PC-3 (cell line): ENCODE measurements at regions not wholly inside any gene's neighbourhood (a gene's known extent, or its start where the extent isn't known, plus 50 kb on each side); places are given as distances from the start of the nearest gene placed in this dataset.

Source experiments
- ATAC-seq: fragments of 200-7000 bp; cut with Tn5 transposase; 2 replicates; pipeline ENCODE4 v1.9.1; 2020; ENCODE audit warnings: mild to moderate bottlenecking, moderate library complexity
- BruUV-seq: library from RNA; stranded (reverse); fragments of 400-500 nt; replicated peaks from 2 replicates; lab custom pipeline; 2021; lab: Mats Ljungman, UMichigan
- CTCF ChIA-PET: fragments of 300-600 bp; sonication (Branson Sonifier 250); formaldehyde crosslinking; loops from one replicate; lab custom pipeline; 2022; ENCODE audit warnings: antibody characterized with exemption; lab: Charles Lee
- POLR2A ChIA-PET: fragments of 300-600 bp; sonication (Branson Sonifier 250); formaldehyde crosslinking; loops from one replicate; lab custom pipeline; 2022; ENCODE audit warnings: antibody characterized with exemption; ENCODE audit not compliant: unreplicated experiment; lab: Charles Lee
- DNase-seq: peaks from one replicate; pipeline ENCODE4 v3.0.0-alpha.2; 2015
- H2AFZ ChIP-seq: fragments of 300-600 bp; sonication (generic); 2 replicates; pipeline ENCODE4 v1.6.0; 2016; ENCODE audit warnings: antibody characterized with exemption, low read length
- H3F3A ChIP-seq: fragments of 300-600 bp; sonication (generic); one replicate; pipeline ENCODE4 v1.6.0; 2017; ENCODE audit warnings: antibody characterized with exemption, low read length, control low read depth, mild to moderate bottlenecking; ENCODE audit not compliant: unreplicated experiment
- H3K27ac ChIP-seq: fragments of 300-600 bp; sonication (generic); 2 replicates; pipeline ENCODE4 v1.5.1; 2016; ENCODE audit warnings: mild to moderate bottlenecking, low read length
- H3K27me3 ChIP-seq: fragments of 300-600 bp; sonication (generic); 2 replicates; pipeline ENCODE4 v1.6.1; 2016; ENCODE audit warnings: low read length, mixed read lengths
- H3K36me3 ChIP-seq: fragments of 300-600 bp; sonication (generic); 2 replicates; pipeline ENCODE4 v1.6.1; 2016; ENCODE audit warnings: low read depth, mixed run types, low read length, mixed read lengths
- H3K4me1 ChIP-seq: fragments of 300-600 bp; sonication (generic); 2 replicates; pipeline ENCODE4 v1.5.1; 2016; ENCODE audit warnings: low read length; ENCODE audit not compliant: insufficient read depth
- H3K4me2 ChIP-seq: fragments of 300-600 bp; sonication (generic); 2 replicates; pipeline ENCODE4 v1.6.0; 2016; ENCODE audit warnings: low read length
- H3K4me3 ChIP-seq: fragments of 300-600 bp; sonication (generic); 2 replicates; pipeline ENCODE4 v1.5.1; 2016; ENCODE audit warnings: mild to moderate bottlenecking, low read length, mixed read lengths
- H3K79me2 ChIP-seq: fragments of 300-600 bp; sonication (generic); 2 replicates; pipeline ENCODE4 v1.6.1; 2017; ENCODE audit warnings: low read length, mixed read lengths
- H3K9ac ChIP-seq: fragments of 300-600 bp; sonication (generic); 2 replicates; pipeline ENCODE4 v1.6.0; 2016; ENCODE audit warnings: mild to moderate bottlenecking, low read length
- H3K9me2 ChIP-seq: fragments of 300-600 bp; sonication (generic); replicated peaks from 2 replicates; pipeline ENCODE4 v1.6.1; 2016; ENCODE audit warnings: mixed run types, low read length, mixed read lengths
- H3K9me3 ChIP-seq: fragments of 300-600 bp; sonication (generic); 2 replicates; pipeline ENCODE4 v1.6.1; 2016; ENCODE audit warnings: low read length, mixed read lengths
- H4K20me1 ChIP-seq: fragments of 300-600 bp; sonication (generic); 2 replicates; pipeline ENCODE4 v1.6.1; 2016; ENCODE audit warnings: low read length, mixed read lengths
- CTCF ChIP-seq: fragments of 300-600 bp; sonication (generic); conservative IDR thresholded peaks from 2 replicates; pipeline ENCODE4 v1.5.1; 2017; ENCODE audit warnings: antibody characterized with exemption, low read depth, mild to moderate bottlenecking, low read length
- EZH2 ChIP-seq: fragments of 300-600 bp; sonication (generic); IDR thresholded peaks from one replicate; pipeline ENCODE4 v1.6.1; 2017; ENCODE audit warnings: antibody characterized with exemption, mild to moderate bottlenecking, low read length; ENCODE audit not compliant: unreplicated experiment
- EZH2phosphoT487 ChIP-seq: fragments of 300-600 bp; sonication (generic); IDR thresholded peaks from 2 replicates; pipeline ENCODE4 v1.6.1; 2018; ENCODE audit warnings: mild to moderate bottlenecking, antibody characterized with exemption, low read length, borderline replicate concordance
- intact Hi-C: fragments of 100-400 bp; cut with micrococcal nuclease; formaldehyde crosslinking; loops from 2 replicates; pipeline ENCODE4 v1.9.0; 2023

GRCh38 chr6:78561015-78561414 lies 306.3 kb upstream of the IRAK1BP1 start:
- Histone ChIP-seq H2AFZ (no peak overlapping the region), H3K9ac (no peak overlapping the region), H3K9me2 (no peaks in the 10 kb centered on the region), H3K79me2 (no peaks in the 10 kb centered on the region), H4K20me1 (no peaks in the 10 kb centered on the region), H3K9me3 (no peaks in the 10 kb centered on the region), H3F3A (no peaks in the 10 kb centered on the region), H3K4me2 (no peak overlapping the region), H3K27me3 (no peaks in the 10 kb centered on the region), H3K4me1 (no peaks in the 10 kb centered on the region), H3K36me3 (no peaks in the 10 kb centered on the region), H3K27ac (no peak overlapping the region), H3K4me3 (no peak overlapping the region)
- DNase-seq (no peak), ATAC-seq (no peak)
- BruUV-seq = no TSS peak
- ChIA-PET CTCF (no interaction called here), POLR2A (no interaction called here)
- TF ChIP-seq EZH2phosphoT487 (no peak), CTCF (no peak), EZH2 (no peak)
- intact Hi-C loops = no loop called here

GRCh38 chr6:78565997-78566396 lies 301.4 kb upstream of the IRAK1BP1 start:
- no peaks in the 10 kb centered on the region for H4K20me1 ChIP-seq
- CTCF ChIA-PET = no interaction called here
- H3K4me2 ChIP-seq = no peak overlapping the region
- no TSS peak for BruUV-seq
- no peaks in the 10 kb centered on the region for H3K79me2 ChIP-seq
- no peak overlapping the region for H3K4me3 ChIP-seq
- POLR2A ChIA-PET = no interaction called here
- H3K27ac ChIP-seq = no peak overlapping the region
- no peaks in the 10 kb centered on the region for H3K36me3 ChIP-seq
- no peak overlapping the region for H3K9ac ChIP-seq
- H3F3A ChIP-seq = no peaks in the 10 kb centered on the region
- H3K9me2 ChIP-seq = no peaks in the 10 kb centered on the region
- H3K27me3 ChIP-seq = no peaks in the 10 kb centered on the region
- no peak overlapping the region for H2AFZ ChIP-seq
- ATAC-seq = no peak
- intact Hi-C loops = no loop called here
- H3K9me3 ChIP-seq = no peaks in the 10 kb centered on the region
- TF ChIP-seq CTCF (no peak), EZH2 (no peak), EZH2phosphoT487 (no peak)
- no peak for DNase-seq
- H3K4me1 ChIP-seq = no peaks in the 10 kb centered on the region

DNA sequence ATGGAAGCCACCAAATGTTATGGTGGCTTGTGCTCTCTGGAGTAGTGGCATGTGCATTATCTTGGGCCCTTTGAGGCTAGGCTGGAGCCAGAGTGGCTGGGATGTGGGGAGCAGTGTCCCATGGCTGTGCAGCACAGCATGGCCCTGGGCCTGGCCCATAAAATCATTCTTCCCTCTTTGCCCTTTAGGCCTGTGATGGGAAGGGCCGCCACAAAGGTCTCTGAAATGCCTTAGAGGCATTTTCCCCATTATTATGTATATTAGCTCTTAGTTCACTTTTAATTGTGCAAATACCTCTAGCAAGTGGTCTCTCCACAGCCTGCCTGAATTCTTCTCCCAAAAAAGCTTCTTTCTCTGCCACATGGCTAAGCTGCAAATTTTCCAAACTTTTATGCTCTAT lies 297.3 kb upstream of the IRAK1BP1 start:
- no TSS peak for BruUV-seq
- no peak for ATAC-seq
- intact Hi-C loops = no loop called here
- ChIA-PET CTCF (no interaction called here), POLR2A (no interaction called here)
- H3K27ac ChIP-seq = no peak overlapping the region
- no peaks in the 10 kb centered on the region for H3K36me3 ChIP-seq
- no peaks in the 10 kb centered on the region for H3K79me2 ChIP-seq
- H3K4me1 ChIP-seq = no peaks in the 10 kb centered on the region
- no peaks in the 10 kb centered on the region for H3K27me3 ChIP-seq
- no peak overlapping the region for H3K9ac ChIP-seq
- H3K9me2 ChIP-seq = no peaks in the 10 kb centered on the region
- H2AFZ ChIP-seq = no peak overlapping the region
- no peak for DNase-seq
- H3K4me3 ChIP-seq = no peak overlapping the region
- H4K20me1 ChIP-seq = no peaks in the 10 kb centered on the region
- TF ChIP-seq EZH2phosphoT487 (no peak), EZH2 (no peak), CTCF (no peak)
- H3F3A ChIP-seq = no peaks in the 10 kb centered on the region
- no peaks in the 10 kb centered on the region for H3K9me3 ChIP-seq
- no peak overlapping the region for H3K4me2 ChIP-seq
